HG03095 (cell line): ENCODE measurements at regions not wholly inside any gene's neighbourhood (a gene's known extent, or its start where the extent isn't known, plus 50 kb on each side); places are given as distances from the start of the nearest gene placed in this dataset.
"Not testable (repeated sequence)": the region's sequence is repeated elsewhere in the genome, so short reads cannot be mapped to it uniquely, and the experiment has no call there.

Source experiments
- ATAC-seq: cut with Tn5 transposase; IDR thresholded peaks from one replicate; pipeline ENCODE4 v1.9.1; 2021; ENCODE audit warnings: moderate library complexity; ENCODE audit not compliant: unreplicated experiment

GRCh38 chr5:74406844-74407243, 233.7 kb downstream of the ENC1 start:
- ATAC-seq, result no peak

- ATAC-seq, result no peak
Observed at GRCh38 chr5:74405593-74405992, 234.9 kb downstream of the ENC1 start.

DNA sequence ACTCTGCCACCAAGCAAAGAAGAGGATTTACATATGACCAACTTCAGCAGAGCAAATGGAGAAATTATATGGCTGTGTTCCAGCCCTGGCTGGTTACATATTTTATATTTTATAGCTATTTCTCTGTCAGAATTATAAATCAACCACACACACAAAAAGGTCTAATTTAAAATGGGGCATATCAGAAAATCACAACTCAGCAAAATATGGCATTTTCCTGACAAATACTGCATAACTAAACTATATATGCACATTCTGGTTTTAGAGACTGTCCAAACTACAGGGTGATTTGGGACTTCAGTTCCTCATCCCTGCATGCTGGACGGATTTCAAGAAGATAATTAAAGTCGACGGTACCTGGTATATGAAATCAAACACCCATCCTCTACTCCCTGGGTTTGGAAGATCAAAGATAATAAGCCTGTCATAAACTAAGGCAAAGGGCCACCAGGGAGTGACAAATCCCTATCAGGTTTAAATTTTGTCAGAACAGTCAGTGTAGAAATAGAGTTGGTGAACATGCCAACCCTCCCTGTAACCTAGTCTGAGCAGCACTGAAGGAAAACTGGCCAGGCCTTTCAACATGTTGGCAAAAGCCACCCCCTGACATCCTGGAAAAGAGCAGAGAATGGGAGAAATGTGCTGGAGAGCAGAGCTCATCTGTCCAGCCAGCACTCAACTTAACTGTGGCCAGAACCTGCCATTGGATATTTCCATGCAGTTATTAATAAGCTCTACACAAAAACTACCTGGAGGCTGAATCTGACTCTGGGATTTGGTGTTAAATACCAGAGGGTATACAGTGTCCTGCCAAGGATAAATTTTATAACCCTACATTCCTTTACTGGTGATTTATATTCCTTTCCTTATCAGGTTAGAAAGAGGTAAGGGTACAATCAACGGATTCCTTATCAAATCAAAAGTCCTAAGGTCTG, 235.7 kb downstream of the ENC1 start:
- no peak for ATAC-seq

GRCh38 chr5:74403771-74404170, 236.8 kb downstream of the ENC1 start:
- no peak for ATAC-seq

GRCh38 chr5:74402553-74402952, 238.0 kb downstream of the ENC1 start:
- ATAC-seq, result no peak

GRCh38 chr5:74401946-74402320, 238.6 kb downstream of the ENC1 start:
- ATAC-seq, result no peak

- ATAC-seq, result no peak
Observed at GRCh38 chr5:74401281-74401945, 239.1 kb downstream of the ENC1 start.

GRCh38 chr5:74400067-74400466, 240.5 kb downstream of the ENC1 start:
- no peak for ATAC-seq

GRCh38 chr5:74396913-74397622, 243.5 kb downstream of the ENC1 start:
- no peak for ATAC-seq

GRCh38 chr5:74394916-74395880, 245.3 kb downstream of the ENC1 start:
- no peak for ATAC-seq

DNA sequence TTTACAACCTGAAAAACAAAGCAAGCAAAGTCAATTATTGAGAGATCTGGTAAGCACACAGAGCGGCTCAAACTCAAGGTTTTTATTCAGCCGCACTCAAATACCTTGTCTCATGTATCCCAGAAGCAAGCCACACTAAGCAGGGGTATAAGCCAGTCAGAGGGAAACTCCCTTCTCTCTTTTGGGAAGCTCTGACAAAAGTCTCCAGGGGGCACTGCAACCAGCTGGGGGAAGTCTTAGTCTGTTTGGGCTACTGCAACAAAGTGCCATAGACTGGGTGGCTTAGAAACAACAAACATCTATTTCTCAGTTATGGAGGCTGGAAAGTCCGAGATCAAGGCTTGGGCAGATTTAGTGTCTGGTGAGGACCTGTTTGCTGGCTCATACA, 246.0 kb downstream of the ENC1 start:
- no peak for ATAC-seq

DNA sequence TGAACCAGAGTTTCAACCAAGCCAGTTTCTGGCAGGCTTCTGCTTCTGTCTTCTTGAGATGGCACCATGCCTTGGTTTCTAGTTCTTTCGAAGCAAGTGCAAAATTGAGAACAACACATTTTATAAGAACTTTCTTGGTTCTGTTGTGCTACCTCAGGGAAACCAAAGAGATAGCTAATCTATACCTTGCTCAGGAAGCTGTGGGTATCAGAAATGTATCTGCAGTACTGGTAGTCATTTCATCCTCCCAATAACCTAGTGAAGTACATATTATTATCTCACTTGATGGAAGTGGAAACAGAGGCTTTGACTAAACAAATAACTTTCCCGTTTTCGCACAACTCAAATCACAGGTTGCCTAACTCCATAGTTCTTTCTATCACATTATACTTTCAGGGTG, 246.6 kb downstream of the ENC1 start:
- no peak for ATAC-seq

DNA sequence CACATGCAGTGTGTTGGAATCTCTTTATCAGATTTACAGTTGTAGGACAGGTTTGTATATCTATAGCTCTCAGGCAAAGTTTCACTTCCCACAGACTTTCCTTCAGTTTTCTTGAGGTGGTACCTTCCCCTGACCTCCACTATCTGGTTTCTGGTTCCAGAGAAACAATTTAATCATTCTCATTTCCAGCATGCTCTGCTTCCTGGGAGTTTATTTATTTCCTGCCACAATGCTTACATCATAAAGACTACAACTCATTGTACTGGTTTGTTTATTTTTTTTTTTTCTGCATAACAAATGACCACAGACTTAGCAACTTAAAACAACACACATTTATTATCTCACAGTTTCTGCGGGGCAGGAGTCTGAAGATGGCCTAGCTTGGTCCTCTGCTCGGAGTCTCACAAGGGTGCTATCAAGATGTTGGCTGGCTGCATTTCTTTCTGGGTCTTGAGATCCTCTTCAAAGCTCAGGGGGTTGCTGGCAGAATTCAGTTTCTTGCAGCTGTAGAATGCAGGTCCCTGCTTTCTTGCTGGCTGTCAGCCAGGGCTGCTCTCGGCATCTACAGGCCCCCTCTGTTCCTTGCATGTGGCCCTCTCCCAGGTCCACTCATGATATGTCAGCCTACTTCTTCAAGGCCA, 247.7 kb downstream of the ENC1 start:
- no peak for ATAC-seq

DNA sequence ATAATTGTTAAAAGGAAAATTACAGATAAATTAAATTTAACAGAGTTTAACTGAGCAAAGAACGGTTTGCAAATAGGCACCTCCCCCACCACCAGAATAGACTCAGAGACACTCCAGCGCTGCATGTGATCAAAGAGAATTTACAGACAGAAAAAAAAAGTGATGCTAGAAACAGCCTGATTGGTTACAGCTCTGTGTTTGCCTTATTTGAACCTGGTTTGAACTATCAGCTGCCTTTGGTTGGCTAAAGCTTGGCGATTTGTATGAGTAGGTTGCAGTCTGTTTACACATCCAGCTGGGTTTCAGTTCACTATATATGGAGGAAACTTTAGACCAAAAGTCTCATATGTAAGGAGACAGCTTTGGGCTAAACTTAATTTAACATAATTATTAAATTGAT, 249.1 kb downstream of the ENC1 start:
- no peak for ATAC-seq

- no peak for ATAC-seq
Observed at GRCh38 chr5:74390822-74391221, 249.7 kb downstream of the ENC1 start.

- no peak for ATAC-seq
Observed at GRCh38 chr5:74390306-74390637, 250.3 kb downstream of the ENC1 start.

GRCh38 chr5:74389531-74390305, 250.8 kb downstream of the ENC1 start:
- ATAC-seq, result no peak

GRCh38 chr5:74388411-74388810, 252.1 kb downstream of the ENC1 start:
- not testable (repeated sequence) for ATAC-seq

GRCh38 chr5:74386571-74387334, 253.8 kb downstream of the ENC1 start:
- no peak for ATAC-seq
